GM06990 (cell line): ENCODE measurements at regions not wholly inside any gene's neighbourhood (a gene's known extent, or its start where the extent isn't known, plus 50 kb on each side); places are given as distances from the start of the nearest gene placed in this dataset.

Source experiments
- DNase-seq: peaks from one replicate; pipeline ENCODE4 v3.0.0-alpha.2; 2011; ENCODE audit not compliant: insufficient read length; ENCODE audit errors: extremely low read depth
- H3K27me3 ChIP-seq: replicated peaks from 2 replicates; pipeline ENCODE4 v1.6.0; 2011; ENCODE audit warnings: low read length; ENCODE audit not compliant: control insufficient read depth, insufficient read depth
- H3K36me3 ChIP-seq: 2 replicates; pipeline ENCODE4 v1.5.1; 2011; ENCODE audit warnings: low read length; ENCODE audit not compliant: control insufficient read depth, insufficient read depth
- H3K4me3 ChIP-seq: replicated peaks from 2 replicates; pipeline ENCODE4 v1.5.1; 2011; ENCODE audit warnings: low read depth, mild to moderate bottlenecking, control low read depth, low read length
- CTCF ChIP-seq: IDR thresholded peaks from 2 replicates; pipeline ENCODE4 v1.5.1; 2011; ENCODE audit warnings: low read length, control low read depth, mild to moderate bottlenecking, inconsistent platforms; ENCODE audit not compliant: insufficient read depth, poor library complexity, severe bottlenecking

DNA sequence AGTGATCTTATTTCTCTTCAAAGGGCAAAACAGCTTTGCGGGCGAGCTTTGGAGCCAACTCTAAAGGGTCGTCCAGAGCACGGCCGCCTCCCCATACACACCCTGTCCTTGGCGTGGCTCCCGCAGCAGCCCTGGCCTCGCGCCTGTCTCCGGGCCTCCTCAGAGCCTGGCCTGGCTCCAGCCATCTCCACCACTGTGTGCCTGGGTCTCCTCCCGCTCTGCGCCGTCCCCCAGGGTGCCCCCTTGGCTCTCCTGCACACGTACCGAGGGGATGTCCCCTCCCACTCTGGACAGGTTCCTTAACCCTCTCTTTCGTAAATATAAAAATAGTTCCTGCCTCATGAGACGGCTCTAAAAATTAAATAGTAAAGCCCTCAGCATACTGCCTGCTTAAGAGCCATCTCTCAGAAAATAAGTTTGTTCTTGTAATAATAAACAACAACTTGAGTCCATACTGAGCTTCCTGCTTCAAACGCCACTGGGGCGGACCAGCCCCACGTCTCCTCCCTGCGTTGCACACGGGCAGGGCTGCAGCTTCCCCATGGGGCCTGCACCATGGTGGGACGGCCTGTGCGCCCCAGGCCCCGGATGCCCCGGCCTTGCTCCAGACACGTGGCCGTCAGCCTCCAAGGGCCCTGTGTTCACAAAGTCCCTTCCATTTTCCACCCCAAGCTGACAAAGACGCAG lies 226.2 kb downstream of the TTLL2 start:
- no peak for TF ChIP-seq CTCF
- no peak for DNase-seq
- H3K4me3 ChIP-seq, result no peak overlapping the region
- no peaks in the 10 kb centered on the region for H3K27me3 ChIP-seq
- no peaks in the 10 kb centered on the region for H3K36me3 ChIP-seq

GRCh38 chr6:167551628-167552257 lies 226.9 kb downstream of the TTLL2 start:
- TF ChIP-seq CTCF, result no peak
- Histone ChIP-seq H3K27me3 (no peaks in the 10 kb centered on the region), H3K36me3 (no peaks in the 10 kb centered on the region), H3K4me3 (no peak overlapping the region)
- DNase-seq, result no peak

- no peak for TF ChIP-seq CTCF
- Histone ChIP-seq H3K27me3 (no peaks in the 10 kb centered on the region), H3K4me3 (no peak overlapping the region), H3K36me3 (no peaks in the 10 kb centered on the region)
- DNase-seq, result no peak
Measured at GRCh38 chr6:167552258-167552630, 227.4 kb downstream of the TTLL2 start.

DNA sequence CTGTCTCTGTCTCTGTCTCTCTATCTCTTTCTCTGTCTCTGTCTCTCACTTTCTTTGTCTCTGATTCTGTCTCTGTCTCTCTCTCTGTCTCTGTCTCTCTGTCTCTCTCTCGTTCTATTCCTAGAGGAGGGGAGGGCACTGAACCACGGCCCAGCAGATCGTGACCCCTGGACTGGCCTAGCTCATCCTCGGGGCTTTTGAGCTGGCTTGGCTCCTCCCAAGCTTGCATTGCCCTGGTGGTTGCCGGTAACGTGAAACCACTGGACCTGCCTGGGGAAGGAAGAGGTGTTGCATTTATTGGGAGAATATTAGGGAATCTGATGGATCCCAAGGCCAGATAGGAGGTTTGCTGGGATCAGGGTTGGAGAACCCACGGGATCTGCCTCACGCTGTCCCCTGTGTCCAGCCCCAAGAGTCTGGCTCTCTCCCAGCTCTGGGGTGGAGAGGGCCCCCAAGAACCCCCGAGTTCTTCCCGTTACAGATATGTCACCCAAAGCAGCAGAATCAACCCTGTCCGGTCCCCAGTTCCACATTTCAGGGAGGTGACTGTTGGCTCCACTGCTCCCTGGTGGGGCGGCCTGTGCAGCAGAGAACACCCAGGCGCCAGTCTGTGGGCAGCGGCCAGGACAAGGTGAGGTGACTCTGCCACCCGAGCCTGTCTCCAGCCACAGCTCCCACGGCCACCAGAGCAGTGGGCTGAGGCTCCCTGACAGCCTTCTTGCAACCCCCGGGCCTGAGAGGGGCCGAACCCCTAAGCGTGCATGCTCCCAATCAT lies 228.3 kb downstream of the TTLL2 start:
- H3K27me3 ChIP-seq, result no peaks in the 10 kb centered on the region
- H3K4me3 ChIP-seq, result no peak overlapping the region
- H3K36me3 ChIP-seq, result no peaks in the 10 kb centered on the region
- no peak for TF ChIP-seq CTCF
- DNase-seq, result no peak

- DNase-seq, result no peak
- no peak for TF ChIP-seq CTCF
- Histone ChIP-seq H3K36me3 (no peaks in the 10 kb centered on the region), H3K27me3 (no peaks in the 10 kb centered on the region), H3K4me3 (no peak overlapping the region)
Measured at GRCh38 chr6:167553736-167554119, 228.8 kb downstream of the TTLL2 start.
